HG02623 (cell line): ENCODE measurements at regions not wholly inside any gene's neighbourhood (a gene's known extent, or its start where the extent isn't known, plus 50 kb on each side); places are given as distances from the start of the nearest gene placed in this dataset.

Experiments used
- ATAC-seq: cut with Tn5 transposase; IDR thresholded peaks from one replicate; pipeline ENCODE4 v1.9.1; 2021; ENCODE audit warnings: moderate library complexity; ENCODE audit not compliant: unreplicated experiment

DNA sequence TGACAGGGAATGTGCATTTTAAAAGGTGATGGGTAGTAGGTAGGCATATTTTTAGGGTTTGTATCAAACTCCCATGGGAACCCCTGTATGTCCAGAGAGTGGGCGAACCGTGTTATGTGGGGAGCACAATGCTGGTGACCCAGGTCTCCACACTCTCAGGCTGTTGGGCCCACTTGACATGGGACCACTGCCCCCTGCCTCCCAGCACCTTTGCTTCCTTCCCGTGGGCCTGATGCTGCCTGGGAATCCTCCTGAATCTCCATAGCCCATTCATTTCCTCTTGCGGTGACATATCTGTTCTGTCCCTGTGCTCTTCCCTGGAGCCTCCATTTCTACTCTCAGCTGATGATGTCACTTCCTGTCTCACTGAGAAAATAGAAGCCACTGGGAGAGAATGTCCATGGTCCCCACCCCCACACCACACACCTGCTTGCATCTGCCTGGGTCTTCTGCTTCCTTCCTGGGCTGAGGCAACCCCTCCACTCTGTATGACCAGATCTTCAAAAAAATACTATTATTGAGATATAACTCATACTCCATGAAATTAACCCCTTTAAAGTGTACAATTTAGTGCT is 55.8 kb upstream of the THY1 start:
- ATAC-seq: no peak

DNA sequence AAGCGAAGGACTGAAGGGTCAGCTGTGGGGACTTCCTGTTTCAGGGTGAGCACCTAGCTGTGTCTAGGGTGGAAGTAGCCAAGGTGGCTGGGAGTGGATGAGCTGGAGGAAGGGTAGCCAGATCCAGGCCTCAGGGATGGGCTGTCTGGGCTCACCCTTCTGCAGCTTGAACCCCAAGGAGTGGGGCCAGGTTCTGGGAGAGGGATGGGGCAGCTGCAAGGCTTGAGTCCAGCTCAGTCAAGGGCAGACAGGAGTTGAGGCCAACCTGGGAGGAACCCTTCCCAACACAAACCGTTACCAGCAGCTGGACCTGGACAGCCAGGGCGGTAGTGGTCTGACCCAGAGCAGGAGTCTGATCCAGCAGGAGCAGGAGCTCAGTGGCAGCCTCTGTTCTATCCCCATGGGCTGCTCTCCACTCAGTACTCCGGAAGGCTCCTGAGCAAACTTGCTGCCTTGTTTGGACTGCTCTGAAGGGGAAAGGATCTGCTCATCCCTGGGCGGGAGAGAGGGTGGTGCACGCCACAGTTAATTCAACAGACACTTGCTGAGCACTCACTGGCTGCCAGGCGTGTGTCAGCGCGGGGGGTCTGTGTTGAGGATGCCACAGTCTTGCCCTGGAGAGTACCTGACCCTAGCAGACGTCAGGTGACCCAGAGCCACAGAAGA is 53.8 kb upstream of the THY1 start:
- ATAC-seq: no peak

DNA sequence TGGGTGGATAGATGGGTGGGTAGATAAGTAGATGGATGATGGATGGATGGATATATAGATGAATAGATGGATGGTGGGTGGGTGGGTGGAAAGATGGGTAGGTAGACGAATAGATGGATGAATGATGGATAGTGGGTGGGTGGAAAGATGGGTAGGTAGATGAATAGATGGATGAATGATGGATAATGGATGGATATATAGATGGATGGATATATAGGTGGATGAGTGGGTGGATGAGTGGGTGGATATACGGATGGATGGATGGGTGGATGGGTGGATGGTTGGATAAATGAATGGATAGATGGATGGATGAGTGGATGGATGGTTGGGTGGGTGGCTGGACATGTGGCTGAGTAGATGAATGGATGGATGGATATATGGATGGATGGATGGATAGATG is 53.1 kb upstream of the THY1 start:
- ATAC-seq: no peak

DNA sequence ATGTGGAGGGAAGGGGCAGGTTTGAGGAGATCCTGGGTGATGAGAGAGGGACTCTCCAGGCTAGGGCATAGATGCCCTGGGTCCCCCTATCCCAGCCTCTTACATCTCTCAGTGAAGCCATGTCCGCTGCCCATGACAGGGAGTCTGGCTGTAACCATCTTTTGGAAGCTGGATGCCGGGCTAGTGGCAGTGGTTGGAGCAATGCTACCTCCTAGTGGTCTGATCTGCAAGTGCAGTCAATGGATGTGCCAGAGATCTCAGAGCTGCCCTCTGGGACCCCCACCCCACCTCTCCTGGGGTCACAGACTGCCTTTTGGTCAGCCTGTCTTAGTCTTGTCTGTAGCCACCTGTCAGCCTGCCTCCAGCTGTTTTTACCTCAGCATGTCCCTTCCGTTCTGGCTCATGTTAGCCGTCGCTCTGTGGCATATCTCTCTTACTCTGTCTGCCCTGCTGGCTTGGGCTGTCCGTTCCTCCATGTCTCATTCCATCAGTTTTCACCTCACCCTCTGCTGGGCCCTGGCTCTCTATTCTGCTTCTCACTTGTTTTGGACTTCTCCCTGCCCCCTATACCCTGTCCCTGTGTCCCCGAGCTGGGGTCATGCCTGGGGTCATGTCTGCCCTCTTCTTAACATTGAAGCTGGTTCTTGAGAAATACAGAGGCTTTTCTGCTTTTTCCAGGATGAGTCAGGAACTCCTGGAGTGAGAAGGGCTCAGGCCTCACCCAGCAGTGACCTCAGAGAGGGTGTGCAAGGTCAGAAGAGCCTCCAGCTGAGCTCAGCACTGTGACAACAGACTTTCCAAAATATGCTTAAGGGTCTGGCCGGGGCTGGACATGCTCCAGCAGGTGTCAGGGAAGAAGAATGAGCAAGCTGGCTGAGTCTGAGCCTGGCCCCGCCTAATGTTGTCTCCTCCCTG is 52.0 kb upstream of the THY1 start:
- no peak for ATAC-seq

DNA sequence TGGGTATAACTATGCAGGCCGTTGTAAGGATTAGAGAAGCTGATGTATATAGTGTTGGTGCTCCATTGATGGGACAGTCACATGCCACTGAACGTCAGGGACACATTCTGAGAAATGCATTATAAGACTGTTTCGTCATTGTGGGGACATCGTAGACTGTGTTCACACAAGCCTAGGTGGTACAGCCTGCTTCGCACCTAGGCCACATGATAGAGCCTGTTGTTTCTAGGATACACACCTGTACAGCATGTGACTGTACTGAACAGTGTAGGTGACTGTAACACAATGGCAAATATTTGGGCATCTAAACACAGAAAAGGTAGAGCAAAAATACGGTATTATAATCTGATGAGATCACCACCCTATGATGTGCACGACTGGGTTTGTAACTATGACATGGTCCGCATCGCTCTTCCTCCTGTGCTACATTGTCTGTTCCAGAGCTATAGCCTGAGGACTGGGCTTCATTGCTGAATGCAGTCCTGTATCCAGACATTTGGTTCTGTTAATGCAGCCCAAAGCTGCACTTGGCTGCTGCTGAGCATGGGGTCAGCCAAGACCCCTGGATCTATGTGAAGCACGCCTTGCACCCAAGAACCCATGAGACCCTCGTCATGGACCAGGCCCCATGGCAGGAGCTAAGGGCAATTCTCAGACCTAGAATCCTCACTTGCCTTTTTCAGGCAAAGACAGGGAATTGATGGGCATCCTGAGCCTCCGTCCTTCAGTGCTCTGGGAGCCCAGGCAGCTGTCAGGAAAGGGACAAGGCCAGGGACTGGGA is 51.1 kb upstream of the THY1 start:
- ATAC-seq: no peak

DNA sequence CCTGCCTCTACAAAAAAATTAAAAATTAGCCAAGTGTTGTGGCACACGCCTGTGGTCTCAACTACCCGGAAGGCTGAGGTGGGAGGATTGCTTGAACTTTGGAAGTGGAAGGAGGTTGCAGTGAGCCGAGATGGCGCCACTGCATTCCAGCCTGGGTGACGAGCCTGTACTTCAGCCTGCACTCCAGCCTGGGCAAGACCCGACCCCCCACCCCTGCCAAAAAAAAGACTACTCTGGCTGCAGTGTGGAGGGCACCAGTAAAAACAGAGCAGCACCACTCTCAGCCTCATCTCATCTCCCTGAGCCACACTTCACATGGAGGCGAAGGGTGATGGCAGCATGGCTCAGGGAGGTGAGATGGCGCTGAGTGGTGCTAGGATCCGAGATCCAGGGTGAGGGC is 50.3 kb upstream of the THY1 start:
- ATAC-seq: no peak

DNA sequence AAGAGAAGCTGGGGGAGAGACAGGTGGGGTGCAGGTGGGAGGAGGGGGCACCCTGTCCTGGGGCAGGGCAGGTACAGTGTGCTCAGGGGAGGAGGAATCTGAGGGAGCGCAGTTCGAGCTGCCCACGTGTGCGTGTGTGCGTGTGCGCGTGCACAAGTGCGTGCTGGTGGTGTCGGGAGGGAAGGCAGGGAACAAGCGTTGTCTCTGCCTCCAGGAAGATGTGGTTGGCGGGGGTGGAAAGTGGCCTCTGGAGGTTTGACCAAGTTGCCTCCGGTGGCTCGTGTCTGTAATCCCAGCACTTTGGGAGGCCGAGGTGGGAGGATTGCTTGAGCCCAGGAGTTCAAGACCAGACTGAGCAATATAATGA is 49.9 kb upstream of the THY1 start:
- ATAC-seq: no peak
